ENCODE measurements at regions not wholly inside any gene's neighbourhood (a gene's known extent, or its start where the extent isn't known, plus 50 kb on each side); places are given as distances from the start of the nearest gene placed in this dataset.

DNA sequence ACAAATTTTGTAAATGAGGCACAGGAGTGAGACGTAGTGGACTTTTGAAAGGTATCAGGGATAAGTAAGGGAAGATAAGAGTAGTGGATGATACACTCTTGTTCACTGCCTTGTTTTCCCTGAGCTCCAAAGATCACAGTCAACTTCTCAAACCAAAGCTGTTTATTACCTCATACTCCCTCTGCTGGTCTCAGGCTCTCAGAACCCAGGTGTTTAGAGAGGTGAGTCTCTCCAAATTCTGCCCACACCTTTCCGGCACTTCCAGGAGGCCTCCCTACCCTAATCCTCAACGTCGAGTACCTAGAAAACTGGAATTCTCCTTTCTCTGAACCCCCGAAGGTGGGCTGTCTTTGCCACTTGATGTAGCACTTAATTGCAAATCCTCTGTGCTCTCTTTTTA lies 621.1 kb downstream of the BCL11A start:
- intact Hi-C loops (cut with micrococcal nuclease) = no loop called here

DNA sequence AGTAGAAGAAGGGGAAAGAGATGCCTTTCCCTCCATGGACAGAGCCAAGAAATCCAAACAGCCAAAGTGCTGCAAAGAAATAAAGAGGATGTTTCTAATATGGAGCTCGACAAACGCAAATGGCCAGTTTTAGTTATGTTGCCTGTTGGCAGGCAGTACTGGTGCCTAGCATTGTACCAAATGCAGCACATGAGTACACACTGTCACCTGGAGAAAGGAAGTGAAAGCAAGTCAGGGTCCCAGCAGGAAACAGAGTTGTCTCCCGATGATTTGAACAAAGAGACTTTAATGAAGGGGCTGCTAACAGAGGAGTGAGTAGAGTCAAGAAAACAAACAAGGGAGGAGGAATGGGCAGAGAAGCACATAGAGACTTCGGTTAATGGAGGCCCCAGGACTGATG lies 623.0 kb downstream of the BCL11A start:
- intact Hi-C loops (cut with micrococcal nuclease) = no loop called here

DNA sequence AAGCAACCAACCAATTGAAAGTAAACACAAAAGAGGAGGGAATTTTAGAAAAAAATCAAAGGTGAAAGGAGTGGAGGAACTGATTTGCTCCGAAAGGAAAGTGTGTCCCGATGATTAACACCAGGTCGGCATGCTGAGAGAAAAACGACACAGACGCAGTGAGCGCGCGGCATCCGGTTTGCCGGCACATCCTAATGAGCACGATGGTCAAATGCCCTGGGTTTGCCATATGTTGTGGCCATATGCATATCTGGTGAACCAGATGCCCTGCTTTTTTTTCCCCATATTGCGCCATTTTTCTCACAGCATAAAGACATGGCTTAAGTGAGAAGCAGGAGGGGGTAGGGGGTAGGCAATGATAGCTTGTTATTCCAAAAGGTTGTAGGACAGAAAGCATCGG lies 626.7 kb downstream of the BCL11A start:
- intact Hi-C loops (cut with micrococcal nuclease) = no loop called here

DNA sequence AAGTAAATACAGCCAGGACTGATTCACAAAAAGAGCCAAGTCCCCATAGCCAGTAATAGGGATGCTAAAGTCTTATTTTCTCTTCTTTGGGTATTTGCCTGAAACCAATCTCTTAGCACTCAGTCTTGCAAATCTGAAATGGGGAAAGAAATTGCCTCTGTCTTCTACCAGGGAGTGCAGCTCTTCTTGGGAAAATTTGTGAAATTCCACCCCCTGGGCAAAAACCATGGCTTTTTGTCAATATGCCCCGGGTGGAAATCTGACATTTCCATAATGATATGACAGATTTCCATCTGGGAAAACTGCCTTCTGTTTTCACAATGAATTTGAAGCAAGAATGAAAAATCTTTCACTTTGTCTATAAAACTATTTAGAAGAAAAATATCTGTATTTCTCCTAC lies 628.1 kb downstream of the BCL11A start:
- intact Hi-C loops (cut with micrococcal nuclease) = no loop called here

DNA sequence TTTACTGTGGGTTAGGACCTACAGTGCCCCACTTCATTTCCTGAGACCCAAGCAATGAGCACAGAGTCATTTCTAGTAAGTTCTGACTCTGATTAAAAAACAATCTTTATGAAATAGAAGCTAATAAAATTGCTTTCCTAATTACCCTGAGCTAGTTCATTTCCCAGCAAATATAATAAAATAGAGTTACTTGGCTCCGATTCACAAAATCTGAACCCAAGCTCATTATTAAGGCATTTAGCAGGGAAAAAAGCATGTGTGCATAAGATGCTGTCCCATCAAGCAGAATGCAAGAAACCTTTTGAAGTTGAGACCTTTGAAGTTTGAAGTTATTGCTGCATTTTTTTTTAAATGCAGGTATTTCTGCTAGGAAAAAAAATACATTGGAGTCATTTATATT lies 629.1 kb downstream of the BCL11A start:
- intact Hi-C loops (cut with micrococcal nuclease) = no loop called here

DNA sequence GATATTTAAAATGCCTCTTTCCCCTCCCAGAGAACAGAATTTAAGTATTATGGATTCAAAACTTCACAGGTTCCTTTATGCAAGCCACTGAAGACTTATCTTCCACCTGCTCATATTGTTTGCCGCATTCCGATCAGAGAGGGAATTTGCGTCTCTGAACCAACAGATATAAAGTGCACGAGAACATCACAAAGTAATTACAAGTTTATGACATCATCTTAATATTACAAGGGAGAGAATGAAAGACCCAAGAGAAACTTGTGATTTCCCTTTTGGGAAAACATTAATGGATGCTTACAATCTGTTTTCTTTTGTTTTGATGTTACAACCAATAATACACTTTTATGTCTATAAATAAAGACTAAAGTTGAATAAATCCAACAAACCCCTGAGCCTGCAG lies 631.0 kb downstream of the BCL11A start:
- intact Hi-C loops (cut with micrococcal nuclease) = no loop called here

DNA sequence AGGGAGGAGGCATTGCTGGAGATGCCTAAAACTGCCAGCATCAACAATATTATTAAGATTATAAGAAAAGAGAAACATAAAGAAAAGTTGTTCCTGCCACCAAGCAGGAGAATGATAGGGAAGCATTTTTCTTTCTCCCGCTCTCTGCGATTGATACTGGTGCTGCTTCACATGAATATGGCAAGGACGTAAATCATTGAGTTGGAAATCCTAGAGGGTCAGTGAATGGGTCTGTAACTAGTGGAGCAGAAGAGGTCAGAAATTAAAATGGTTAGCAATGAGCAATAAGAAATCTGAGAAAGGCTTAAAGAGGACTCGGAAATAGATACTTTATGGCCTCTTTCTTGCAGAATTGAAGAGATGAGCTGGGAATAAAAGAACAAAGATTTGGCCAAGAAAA lies 631.7 kb downstream of the BCL11A start:
- intact Hi-C loops (cut with micrococcal nuclease) = no loop called here

DNA sequence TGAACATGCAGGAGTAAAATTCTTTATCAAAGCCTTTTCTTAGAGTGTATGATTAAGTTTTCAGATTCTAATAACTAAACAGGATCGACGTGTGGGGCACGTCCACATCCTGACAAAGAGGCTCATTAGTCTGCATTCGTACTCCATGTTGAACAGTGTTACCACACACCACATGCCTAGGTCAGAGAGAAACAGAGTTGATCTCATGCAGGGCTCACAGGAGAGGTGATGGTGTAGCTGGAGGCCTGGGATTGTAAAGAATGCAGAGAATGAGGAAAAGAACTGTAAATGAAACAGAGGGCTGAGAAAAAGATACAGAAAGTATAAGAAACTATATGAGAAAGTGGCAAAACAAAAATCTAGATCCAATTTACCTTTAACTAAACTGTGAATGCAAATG lies 632.5 kb downstream of the BCL11A start:
- intact Hi-C loops (cut with micrococcal nuclease) = no loop called here

DNA sequence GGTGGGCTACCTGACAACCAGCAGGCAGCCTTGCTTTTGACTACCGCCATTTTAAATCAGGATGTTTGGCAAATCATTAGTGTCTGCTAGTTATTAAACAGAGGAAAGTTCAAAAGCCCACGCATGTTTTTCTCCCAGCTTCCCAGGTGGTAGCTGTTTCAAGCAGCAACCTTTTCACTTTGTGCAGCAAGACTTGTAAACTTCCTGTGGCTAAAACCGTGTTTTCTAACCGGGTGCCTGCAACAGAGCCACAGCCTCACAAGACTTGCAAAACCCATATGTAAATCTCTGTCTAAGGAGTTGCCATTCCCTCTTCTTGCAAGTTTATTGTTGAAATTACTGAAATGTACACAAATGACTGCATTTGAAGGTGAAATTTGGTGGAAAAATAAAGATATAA lies 633.1 kb downstream of the BCL11A start:
- intact Hi-C loops (cut with micrococcal nuclease) = no loop called here

DNA sequence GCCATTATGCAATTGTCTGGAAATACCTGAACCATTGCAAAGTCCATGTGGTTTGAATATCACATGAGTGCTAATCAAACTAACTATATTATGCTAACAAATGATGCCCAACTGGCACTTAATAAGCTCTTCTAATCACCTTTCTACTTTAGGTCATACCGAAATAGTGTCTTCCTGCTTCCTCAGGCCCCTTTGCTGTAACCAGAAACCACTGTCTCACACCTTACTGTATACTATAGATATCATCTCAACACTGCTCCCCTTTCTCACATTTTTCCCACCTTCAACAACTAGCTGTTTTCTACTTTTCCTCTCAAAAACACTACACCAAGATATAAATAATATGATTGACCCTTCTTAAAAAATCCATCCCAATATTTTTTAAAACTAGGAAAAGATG lies 633.9 kb downstream of the BCL11A start:
- intact Hi-C loops (cut with micrococcal nuclease) = no loop called here

DNA sequence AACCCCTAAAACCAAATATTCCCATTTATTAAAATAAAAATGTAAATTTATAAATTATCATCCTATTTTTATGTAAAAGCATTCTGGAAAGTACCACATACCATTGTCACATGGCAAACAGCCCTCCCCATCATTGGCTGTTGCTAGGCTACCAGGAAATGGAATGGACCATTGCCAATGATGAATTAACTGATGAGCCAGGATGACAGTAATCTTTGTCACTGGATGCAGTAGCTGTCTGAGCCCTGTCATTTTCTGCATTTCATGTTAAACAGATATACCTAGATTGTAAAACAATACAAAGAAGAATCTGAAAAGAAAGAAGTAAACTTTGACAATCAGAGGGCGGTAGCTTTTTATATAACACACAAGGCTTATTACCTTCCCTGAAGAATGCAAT lies 641.4 kb downstream of the BCL11A start:
- intact Hi-C loops (cut with micrococcal nuclease) = no loop called here

DNA sequence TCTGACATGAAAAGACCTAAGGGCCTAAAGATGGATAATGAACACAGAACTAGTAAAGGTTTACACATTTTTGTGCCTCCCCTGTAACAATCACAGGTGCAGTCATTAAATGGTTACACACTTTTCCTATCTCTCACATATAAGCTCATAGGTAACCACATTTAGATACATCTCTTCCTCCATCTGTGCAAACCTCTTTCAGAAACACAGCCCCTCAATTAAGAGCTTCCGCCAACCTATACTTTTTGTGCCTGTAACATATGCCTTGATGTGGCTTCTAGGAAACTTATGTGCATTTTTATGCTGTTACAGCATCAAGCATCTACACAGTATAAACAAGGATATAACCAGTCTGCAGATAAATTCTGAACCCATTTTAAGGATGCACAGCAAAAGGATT lies 643.3 kb downstream of the BCL11A start:
- intact Hi-C loops (cut with micrococcal nuclease) = no loop called here

DNA sequence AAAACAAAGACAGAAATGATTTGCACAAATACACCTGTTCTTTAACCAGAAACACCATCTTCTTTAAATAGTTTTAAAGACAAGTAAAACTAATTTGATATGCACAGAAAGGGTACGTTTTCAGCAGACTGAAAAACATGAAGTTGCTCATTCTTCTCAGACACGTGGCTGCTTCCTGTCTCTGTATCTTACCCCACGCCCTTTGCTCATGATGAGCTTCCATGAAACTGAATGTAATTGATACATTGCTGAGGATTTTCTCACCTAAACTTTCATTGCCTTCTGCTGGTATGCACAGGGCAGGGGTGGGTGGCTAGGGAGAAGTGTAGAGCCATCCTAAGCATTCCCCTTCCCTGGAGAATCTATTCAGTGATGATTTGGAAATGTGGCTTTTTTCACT lies 644.3 kb downstream of the BCL11A start:
- intact Hi-C loops (cut with micrococcal nuclease) = no loop called here

DNA sequence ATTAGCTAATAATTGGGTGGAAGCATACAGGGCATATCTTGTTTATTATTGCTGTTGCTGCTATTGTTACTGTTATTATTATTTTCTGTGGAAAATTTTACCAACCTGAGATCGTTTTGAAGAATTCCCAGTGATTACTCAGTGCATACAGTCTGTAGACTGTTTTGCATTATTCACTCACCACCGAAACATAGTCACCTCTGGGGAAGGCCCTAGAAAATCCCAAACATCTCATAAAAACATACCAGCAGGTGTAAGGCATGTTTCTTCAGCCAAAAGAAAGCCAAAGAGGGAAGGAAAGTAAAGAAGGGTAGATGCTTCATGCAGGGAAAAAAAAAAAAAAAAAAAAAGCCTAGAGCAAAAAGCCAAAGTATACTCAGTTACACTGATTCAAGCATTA lies 647.7 kb downstream of the BCL11A start:
- intact Hi-C loops (cut with micrococcal nuclease) = no loop called here

DNA sequence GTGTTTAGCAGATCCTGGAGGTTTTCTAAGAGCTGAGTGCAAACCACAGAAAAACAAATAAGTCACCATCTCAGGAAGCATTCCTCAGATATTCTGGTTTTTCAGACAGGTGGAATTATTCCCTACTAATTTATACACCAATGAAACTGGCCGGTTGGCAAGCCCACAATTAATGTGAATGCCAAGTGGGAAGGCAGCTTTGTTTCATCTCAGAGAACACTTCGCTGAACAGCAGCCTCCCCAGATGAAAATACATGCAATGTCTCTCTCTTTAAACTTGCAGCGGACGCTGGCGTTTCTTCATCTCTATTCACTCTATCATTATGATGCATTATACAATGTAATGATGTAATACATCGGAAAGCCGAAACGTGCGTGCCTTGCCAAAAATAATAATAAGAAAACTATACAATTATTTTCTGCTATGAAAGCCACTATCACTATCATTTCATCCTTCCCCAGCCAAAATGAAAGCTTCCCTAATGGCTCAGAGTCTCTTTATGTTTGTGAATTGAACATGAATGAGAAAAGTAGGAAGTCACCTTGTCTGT lies 649.4 kb downstream of the BCL11A start:
- intact Hi-C loops (cut with micrococcal nuclease) = no loop called here

DNA sequence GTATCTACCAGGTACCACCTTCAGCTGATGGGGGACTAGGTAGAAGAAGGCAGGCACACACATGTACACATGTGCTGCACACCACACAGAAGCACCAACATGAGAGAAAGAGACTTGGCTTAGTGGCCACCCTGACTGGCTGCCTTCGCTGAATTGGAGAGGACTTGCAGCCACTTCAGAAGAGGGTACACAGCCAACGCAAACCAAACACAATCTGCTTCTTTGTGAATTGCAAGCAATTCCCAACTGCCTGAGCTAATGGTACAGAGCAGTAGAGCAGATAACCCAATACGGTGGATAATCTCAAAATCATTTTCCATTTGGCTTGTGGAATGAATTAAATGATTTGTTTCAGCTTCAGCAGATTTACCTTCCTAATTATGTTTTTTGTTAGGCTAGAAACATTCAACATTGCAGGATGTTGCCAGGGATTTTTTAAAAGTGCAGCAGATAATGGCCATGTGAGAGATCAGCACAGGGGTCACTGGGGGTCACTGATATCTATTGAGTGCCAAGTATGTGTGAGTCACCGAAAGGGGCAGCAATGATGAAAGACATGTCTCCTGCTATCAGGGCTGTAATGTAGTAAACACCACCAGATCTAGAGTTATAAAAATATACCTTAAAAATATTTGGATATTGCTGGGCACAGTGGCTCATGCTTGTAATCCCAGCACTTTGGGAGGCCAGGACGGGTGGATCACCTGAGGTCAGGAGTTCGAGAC lies 652.6 kb downstream of the BCL11A start:
- intact Hi-C loops (cut with micrococcal nuclease) = no loop called here

DNA sequence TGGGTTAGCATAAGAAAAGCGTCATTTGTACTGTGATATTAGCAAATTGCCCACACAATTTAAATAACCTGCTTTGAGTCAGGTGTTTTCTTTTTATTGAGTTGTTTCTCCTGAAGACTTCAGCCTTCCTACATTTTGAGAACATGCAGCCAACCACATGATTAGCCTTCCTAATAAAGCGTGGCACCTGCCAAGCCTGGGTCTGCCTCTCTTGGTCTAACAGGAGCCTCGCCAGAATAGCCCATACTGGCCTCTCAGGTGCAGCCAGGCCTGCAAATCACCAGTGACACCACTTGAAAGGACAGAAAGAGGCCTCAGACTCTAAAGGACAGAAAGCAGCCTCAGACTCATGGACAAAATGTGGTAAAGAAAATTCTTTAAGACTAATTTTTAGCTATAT lies 653.8 kb downstream of the BCL11A start:
- intact Hi-C loops (cut with micrococcal nuclease) = no loop called here

DNA sequence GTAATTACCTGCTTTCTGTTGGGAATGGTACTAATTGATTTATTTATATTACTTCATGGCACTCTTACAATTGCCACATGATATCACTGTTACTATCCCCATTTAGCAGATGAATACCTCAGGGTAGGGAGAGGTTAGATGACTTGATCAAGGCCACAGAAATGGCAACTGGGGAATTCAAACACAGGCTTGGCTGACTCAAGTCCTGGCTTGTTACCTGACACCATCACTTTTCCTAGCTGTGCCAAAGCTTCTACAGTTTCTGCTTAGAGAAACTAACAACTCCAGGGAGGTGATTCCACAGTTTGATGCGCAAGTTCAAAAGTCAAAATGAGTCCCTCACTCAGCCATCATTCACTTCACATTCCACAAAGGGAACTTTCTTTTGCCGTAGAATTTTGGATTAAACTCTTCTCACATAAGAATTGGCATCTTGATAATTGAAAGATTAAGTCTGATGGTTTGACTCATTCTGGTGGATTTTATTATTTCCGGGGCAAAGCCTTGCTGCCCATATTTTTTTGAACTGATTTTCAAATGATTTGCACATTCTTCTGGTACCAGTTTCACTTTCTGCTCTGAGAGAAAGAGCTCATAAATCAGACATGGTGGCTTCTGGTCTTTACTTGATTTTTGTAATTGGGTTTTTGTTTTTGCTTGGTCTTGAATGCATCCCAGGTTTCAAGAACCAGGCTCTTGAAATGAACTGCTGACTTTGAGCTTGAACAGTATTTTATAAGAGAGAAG lies 656.8 kb downstream of the BCL11A start:
- intact Hi-C loops (cut with micrococcal nuclease) = no loop called here

DNA sequence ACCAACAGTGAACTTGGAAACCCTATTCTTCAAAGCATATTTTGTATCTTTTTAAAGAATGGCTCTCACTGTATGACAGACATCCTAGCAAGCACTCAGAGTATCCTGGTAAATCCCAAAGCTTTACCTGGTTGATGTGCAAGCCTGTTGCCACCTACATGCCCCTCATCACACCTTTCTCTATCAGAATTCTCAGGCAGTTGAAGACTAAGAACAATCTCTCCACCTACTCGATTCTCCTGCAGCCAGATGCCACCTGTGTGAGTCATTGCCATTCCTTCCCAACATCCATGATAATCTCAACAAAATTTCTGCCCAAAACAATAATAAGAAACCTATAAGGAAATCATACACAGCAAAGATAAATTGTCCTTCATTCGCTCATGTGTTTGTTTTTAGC lies 659.8 kb downstream of the BCL11A start:
- intact Hi-C loops (cut with micrococcal nuclease) = no loop called here

DNA sequence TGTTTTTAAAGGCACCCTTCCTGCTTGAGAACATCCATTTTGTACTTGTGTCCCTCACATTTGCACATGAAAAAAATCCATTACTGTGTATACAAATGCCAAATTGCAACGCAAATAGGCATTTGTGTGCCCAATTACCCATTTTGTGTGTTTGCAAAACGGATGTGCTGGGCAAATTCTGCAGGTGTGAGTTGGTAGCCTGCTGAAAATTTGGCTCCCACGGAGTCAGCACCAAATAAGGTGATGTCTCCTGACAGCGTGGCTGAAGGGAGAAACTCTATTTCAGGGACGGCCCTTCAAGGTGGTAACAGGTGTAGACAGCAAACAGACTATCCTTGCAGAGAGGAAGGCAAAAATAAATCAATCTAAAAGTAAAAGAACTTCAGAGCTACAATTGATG lies 661.1 kb downstream of the BCL11A start:
- intact Hi-C loops (cut with micrococcal nuclease) = no loop called here

DNA sequence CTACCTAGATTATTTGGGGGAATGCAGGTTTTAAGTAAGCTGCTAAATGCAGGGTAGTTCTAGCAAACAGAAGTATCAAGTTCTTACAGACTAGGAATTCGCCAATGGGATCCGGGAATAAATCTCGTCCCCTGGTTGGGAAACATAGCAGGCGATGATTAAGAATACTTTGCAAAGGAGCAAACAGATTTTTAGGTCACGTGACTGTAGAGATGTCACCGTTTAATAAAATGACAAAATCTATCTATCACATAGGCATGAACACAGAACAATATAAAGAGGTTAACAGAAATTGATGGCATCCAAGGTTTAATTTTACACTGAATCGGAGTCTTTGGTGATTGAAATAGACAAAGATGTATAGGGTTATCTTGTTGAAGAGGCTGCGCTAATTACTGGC lies 664.1 kb downstream of the BCL11A start:
- intact Hi-C loops (cut with micrococcal nuclease) = no loop called here

DNA sequence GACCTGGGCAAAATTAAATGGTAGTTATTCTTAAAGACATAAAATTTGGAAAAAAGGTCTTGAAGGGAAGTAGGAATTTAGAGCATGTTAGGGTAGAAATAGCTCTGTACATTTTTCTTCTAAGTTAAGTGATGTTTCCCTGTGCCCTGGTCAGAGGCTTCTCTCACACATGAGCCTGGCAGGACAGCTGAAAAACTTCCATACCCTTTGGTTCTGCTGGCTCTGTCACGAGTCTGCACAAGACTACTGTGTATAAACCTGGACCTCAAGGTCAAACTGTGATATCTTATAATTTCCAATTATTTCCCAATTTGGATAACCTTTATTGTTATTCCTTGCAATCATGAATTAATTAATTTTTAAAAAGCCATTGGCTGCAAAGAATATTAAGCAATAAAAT lies 664.7 kb downstream of the BCL11A start:
- intact Hi-C loops (cut with micrococcal nuclease) = no loop called here

DNA sequence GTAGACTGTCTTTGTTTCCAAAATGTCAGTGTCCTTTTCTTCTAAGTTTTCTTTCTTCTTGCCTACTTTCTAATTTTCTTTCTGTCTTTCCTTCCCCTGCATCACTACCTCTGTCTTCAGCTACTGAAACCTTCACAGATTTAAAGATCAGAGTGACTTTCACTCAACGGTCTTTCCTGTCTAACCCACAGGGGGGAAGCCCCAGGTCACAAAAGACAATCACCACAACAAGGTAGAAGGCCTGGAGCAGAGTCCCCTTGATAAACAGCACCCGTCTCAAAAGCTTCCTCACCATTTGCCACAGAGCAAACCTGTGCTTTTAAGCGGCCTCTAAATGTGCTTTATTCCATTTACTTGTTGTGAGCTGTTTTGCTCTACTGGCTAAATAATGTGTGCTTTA lies 665.4 kb downstream of the BCL11A start:
- intact Hi-C loops (cut with micrococcal nuclease) = no loop called here
